Neural cell (in vitro differentiated cells): ENCODE measurements at regions not wholly inside any gene's neighbourhood (a gene's known extent, or its start where the extent isn't known, plus 50 kb on each side); places are given as distances from the start of the nearest gene placed in this dataset.
A peak's percentile ranks its signal among the peaks of the same experiment; 100 is the strongest.

Source experiments
- CTCF ChIP-seq: fragments of 450-650 bp; IDR thresholded peaks from 2 replicates; pipeline ENCODE4 v1.5.1; 2014; ENCODE audit warnings: antibody characterized with exemption, mild to moderate bottlenecking, moderate library complexity; ENCODE audit not compliant: poor library complexity, severe bottlenecking
- EP300 ChIP-seq: fragments of 450-650 bp; conservative IDR thresholded peaks from 2 replicates; pipeline ENCODE4 v1.6.1; 2014; ENCODE audit warnings: antibody characterized with exemption, mild to moderate bottlenecking, moderate library complexity; ENCODE audit not compliant: poor library complexity, severe bottlenecking
- EZH2 ChIP-seq: fragments of 200-600, 300-800 bp; shearing (Covaris generic), sonication (generic); IDR thresholded peaks from 2 replicates; pipeline ENCODE4 v1.6.1; 2014; ENCODE audit warnings: antibody characterized with exemption, low read length, borderline replicate concordance, mild to moderate bottlenecking; ENCODE audit not compliant: insufficient read depth, poor library complexity, severe bottlenecking
- POLR2AphosphoS5 ChIP-seq: IDR thresholded peaks from 2 replicates; pipeline ENCODE4 v1.6.1; 2012
- TAF1 ChIP-seq: IDR thresholded peaks from 2 replicates; pipeline ENCODE4 v1.6.1; 2012; ENCODE audit warnings: low read depth

GRCh38 chr14:80364274-80364673 lies 153.0 kb upstream of the DIO2 start:
- TF ChIP-seq CTCF (peak; percentile 48), TAF1 (no peak), POLR2AphosphoS5 (no peak), EZH2 (no peak), EP300 (no peak)
